NCI-H2029 (cell line): ENCODE measurements at regions not wholly inside any gene's neighbourhood (a gene's known extent, or its start where the extent isn't known, plus 50 kb on each side); places are given as distances from the start of the nearest gene placed in this dataset.

Experiments used
- DNase-seq: peaks from one replicate; lab custom pipeline; 2025; lab: John Stamatoyannopoulos, UW

DNA sequence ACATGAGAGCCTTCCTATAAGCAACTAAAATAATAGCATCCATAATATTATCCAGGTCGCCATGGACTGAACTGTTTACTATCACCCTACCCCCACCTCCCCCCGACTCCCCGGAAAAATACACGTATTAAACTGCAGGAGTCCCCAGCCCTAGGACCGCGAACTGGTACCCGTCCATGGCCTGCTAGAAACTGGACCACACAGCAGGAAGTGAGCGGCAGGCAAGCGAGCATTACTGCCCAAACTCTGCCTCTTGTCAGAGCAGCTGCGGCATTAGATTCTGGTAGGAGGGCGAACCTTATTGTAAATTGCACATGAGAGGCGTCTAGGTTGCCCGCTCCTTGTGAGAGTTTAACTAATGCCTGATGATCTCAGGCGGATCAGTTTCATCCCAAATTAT, 405.8 kb upstream of the ADGRL3 start:
- DNase-seq, result no peak

DNA sequence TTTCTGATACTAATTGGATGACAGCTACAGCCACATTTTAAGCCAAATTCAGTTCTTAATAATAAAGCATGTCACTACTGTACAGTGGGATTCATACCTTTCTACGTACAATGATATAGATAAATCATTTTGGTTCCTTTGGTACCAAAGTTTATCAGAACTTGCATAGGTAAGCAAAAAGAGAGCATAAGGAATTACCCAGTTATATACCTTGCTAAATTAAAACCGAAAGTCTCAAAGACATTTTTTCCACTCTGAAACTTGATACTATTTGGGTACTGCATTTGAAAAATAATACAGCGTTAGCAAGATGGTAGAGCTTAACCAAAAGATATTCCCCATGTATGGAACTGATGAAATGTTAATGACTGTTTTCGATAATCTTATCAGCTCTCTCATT, 400.9 kb upstream of the ADGRL3 start:
- no peak for DNase-seq

DNA sequence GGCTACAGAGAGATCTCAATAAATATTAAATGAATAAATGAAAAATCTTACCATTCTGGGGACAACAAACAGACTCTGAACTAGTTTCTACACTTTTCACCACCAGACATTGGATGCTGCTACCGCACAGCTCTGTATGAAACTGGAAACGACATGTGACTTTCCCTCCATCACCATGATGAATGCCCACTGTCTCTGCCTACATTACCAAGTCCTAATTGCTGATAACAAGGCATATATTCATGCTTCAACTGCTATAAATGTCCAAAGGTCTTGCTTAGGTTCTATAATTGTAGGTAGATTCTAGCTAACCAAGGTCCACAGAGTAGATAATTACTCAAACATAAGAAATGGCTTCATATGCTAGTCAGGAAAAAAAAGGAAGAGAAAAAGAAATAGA, 399.4 kb upstream of the ADGRL3 start:
- no peak for DNase-seq

DNA sequence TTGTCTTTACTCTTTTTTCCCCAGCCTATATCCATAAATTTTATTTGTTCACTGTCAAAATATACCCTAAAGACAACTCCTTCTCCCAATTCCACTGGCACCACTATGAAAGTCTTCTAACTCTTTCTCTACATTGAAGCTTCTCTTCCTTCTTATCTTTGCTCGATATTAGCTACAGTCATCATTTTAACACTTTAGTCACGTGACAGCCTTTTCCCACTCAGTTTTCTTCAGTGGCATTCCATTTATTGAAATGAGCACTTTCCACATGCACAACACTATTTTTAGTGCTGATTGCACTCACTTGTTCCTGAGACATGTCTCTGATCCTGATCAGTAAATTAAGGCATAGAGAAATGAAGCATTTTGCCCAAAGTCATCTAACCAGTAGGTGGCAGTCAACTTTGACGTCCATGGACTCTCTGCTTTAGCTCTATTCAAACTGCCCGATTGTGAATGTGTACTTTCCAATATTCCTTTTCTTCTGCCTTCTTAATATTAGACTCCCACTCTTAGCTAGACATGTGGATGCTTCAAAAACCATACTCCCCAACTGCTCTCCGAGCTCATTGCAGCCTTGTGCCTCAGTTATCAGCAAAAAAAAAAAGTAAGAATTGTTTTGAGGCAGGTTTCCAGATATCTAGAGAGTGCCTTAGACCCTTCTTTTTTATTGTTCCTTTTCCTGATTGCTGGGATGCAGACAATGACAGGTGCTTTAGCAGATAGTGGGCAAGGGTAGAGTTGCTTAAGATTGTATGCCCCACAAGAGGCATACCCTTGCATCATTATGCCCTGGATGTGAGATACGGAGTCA, 394.4 kb upstream of the ADGRL3 start:
- no peak for DNase-seq

DNA sequence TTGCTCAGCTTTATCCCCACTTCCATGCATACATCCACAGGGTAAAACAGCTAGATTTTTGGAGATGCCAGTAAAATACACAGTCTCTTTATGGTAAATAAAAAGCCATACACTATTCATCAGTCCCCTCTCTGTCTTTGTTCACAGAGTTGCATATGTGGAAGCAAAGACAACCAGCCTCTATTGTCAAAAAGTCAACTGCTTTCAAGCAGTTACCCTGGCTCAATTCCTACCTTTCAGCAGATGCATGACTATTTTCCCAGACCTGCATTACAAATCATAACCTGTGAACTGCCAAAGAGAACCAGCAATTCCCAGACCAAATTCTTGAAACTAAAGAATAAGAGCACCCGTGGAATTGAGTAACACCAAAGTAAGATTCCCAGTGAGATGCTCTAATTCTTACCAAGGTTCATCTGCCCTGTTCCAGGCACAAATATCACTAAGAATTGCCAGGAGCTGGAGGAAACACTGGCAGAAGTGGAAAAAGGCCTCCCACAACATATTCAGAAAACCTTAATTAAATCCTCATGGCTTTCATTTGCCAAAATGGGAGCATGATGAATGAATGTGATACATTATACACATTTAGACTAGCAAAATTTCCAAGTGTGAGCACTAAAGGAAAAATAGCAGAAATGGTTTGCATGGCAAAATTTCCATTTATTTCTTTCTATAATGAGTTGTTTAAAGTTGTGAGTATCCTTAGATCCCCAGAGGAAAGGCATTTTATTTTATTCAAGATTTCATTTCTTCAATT, 391.2 kb upstream of the ADGRL3 start:
- no peak for DNase-seq

DNA sequence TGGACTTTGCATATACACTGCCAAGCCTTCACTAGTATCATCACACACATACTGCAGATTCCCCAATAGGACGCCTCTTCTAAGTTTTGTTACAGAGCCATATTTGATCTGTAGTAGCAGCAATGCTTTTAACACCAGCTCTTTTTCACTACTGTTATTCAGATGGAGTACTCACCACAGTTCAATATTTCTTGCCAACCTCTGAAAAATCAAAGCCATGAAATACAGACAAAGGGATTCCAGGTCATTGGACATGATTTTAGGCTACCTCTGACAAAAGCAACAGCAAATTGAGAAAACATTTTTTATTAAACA, 390.7 kb upstream of the ADGRL3 start:
- DNase-seq, result no peak

DNA sequence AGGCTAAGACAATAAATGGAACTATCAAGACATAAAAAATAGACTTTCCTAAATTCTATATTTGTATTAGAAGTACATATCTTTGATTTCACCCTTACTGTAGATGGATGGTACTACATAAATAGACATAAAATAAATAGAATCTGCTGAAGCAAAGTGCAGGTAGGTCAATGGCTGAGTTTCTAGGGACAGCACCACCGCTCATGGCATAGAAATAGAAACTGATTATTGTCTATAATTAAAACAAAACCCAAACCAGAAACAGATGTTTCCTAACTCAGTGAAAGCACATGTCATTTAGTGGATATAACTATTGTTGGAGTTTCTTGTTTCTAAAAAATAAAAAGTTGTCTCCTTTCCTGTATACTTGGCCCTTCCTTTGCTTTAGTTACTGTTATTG, 387.3 kb upstream of the ADGRL3 start:
- DNase-seq, result no peak

DNA sequence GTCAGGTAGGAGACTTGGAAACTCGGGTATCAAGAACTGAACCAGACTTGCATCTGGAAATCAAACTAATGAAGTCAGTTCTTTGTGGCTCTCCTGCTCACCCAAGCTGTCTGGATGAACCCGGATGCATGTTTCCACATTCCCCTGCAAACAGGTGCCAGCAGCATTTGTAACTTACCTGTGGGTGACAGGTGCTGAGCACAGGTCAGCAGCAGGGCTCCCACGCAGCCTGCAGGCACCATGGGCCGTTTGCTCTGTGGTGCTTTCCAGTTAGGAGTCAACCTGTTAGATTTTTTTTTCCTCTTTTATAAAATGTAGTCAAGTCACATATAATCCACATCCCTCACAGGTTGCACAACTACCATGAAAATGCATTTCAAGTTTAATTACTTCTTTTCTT, 385.6 kb upstream of the ADGRL3 start:
- no peak for DNase-seq

DNA sequence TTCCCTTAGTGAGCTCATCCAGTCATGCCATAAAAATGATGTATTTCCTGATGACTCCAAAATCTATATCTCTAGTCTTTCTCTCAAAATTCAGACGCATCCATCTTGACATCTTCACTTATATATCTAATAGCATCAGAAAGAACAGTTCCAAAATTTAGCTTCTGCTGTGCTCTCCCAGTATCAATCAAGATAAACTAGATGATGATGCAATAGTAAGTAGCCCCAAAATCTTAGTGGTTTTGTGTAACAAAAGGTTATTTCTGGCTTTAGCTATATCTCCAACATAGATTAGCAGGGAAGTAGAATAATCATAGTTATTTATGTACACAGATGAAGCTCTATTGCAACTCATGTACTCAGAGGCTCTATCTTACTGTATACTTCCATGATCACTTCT, 382.5 kb upstream of the ADGRL3 start:
- no peak for DNase-seq

DNA sequence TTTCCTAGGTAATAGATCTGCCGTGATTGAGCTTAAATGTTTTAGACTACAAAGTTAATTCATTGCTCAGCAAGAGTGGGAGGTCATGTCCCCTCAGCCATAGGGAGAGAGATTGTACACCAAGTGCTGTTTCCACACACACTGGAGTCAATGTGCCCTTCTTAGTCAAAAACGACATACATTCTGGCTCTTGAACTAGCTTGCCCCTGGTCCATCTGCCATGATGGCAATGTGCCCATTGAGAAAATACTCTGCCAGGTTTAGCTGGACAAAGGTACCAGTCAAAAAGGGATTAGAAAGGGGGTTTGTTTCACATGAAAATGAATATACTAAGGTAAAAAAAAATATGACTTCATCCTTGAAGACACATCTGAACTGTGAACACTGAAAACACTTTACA, 377.1 kb upstream of the ADGRL3 start:
- DNase-seq, result no peak

DNA sequence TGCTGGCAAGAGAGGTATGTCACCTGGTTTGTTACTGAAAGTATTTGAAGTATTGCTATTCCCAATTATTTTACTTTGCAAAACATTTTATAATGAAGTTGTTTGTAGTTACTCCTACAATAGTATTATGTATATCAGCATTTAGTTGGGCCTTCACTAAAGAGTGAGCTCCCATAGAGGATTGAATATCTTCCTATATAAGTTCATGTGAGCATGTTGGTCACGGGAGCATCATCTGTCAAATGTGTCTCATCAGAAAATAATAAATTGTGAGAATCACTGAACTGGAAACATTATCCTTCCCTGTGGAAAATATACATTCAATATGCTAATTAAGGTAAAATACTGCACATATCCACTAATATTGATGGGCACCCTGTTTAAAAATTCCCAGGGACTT, 360.1 kb upstream of the ADGRL3 start:
- no peak for DNase-seq

DNA sequence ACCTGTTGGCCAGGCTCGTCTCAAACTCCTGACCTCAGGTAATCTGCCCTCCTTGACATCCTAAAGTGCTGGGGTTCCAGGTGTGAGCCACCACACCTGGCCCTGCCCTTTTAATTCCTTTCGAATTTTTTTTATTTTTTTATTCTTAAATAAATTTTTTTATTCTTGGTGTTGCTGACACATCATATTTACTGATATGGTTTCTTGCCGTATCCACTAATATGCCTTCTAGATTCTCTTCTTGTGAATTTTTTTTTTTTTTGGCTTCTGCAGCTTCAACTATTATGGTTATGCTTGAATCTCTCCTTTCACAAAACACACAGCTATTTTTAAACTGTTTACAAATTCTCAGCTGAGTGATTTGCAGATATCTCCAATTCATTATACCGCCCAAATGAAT, 353.4 kb upstream of the ADGRL3 start:
- no peak for DNase-seq

DNA sequence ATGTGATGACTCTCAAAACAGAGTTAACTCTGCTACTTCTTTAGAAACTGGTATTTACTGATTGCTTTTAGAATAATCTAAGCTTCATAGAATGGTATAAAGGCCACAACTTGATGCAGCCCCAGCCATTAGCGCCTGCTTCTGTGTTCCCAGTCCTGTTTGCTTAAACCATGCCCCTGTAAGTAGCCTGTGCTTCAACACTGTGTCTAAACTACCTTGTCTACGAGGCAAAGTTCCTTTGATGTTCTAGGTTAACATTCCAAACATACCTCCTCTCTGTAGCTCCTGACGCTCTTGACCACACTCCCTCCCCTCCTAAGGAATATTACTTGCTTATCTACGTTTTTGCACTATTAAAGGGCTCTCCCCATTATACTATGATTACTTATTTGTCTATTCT, 352.5 kb upstream of the ADGRL3 start:
- no peak for DNase-seq

DNA sequence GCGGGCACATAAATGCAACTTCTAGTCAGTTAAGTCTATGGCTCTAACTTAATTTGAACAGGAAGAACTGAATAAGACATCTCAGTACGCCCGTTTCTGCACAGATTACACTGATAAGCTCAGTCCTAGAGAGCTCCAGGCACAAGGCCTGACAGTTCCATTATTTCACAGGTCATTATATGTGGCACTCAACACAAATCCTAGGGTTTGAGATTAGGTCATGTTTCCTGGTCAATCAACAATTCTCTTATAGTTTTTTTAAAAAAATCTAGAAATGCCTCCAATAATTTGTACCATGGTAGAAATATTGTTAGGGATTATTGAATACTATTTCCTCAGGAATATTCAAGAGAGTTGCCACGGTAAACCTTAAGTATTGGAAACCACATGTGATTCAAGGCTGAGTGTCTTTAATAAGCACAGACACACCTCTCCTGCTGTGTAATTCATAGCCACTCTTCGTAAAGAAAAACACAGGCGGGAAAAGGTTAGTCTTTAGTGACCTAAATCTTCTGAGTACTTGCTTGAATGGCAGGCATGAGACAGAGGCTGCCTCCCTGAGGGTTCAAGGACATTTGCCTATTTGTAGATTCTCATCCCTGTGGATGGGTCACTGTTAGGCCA, 342.9 kb upstream of the ADGRL3 start:
- DNase-seq, result no peak

DNA sequence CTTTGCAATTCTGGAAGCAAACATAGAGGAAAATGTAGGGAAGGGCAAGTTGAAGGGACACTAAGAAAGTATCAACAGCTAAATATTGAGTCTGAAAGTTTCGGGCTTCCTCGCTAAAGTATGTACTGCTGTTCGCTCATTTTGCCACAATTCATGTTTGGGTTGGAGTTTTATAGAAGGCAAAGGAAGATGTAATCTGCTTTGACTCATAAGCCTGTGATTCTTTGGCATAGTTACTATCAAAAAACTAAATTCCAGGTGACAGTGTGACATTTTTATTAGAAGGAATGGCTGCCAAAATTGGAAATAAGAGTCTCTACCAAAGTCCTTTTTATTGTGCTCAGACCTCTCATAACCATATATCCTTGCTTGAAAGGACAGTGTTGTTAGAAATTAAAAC, 336.7 kb upstream of the ADGRL3 start:
- no peak for DNase-seq

DNA sequence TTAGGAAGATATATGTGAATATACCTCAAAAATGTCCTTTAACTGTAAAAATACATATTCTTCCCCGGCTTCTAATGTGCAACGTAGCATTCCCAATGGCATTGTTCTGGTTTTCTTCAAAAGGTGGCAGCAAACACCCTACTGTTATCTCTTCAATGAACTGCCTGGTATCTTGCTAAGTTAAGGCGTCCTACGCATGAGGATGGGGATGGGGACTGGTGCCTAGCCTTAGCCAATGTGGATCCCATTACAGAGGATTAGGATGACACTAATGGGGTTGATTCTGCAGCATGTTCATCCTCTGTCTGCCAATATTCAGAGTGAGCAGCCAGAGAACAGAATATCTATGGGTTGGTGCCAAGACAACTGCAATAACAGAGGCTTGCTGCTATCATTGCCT, 334.9 kb upstream of the ADGRL3 start:
- DNase-seq, result no peak

DNA sequence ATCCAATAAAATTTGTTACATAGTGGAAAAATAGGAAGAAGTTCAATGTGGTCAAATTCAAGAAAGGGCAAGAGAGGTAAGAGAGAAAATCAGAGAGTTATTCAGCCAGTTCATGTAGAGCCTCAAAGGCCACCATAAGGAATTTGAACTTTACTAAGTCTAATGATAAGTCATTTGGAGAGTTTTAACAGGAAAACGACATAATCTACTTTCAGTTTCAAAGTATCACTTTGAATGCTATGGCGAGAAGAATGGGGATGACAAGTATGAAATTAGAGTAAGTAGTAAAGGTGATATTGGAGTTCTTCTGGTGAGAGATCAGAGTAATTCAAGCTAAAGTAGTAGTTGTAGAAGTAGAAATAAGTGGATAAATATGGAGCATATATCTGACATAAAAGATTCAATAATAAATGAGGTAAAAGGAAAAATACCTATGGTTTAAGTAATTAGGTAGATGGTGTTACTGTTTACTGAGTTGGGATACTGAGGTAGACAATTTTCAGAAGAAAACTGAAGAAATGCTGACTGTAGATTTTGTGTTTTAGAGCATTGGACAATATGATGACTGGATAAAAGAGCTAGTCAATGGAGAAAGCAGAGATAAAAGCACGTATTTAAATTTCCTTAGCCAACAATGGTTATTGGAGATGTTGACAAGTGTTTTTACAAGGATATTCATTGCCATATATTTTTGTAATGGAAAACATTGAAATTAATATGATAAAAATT, 331.7 kb upstream of the ADGRL3 start:
- no peak for DNase-seq

DNA sequence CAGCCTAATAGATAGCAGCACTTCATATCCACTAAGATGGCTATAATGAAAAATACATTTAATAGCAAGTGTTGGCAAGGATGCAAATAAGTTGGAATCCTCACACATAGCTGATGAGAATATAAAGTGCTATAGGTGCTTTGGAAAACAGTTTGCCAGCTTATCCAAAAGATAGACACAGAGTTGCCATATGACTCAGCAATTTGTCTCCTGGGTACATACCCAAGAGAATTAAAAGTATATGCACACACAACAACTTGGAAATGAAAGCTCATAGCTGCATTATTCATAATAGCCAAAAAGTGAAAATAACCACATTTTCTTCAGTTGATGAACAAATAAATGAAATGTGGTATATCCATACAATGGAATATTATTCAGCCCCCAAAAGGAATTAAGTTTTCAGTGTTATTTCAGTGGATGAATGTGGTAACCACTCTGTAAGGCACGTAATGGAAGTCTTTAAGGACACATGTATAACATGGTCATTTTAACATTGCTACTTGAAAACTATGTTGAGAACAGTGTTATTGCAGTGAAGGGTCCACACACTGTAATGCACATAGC, 320.9 kb upstream of the ADGRL3 start:
- DNase-seq, result no peak

DNA sequence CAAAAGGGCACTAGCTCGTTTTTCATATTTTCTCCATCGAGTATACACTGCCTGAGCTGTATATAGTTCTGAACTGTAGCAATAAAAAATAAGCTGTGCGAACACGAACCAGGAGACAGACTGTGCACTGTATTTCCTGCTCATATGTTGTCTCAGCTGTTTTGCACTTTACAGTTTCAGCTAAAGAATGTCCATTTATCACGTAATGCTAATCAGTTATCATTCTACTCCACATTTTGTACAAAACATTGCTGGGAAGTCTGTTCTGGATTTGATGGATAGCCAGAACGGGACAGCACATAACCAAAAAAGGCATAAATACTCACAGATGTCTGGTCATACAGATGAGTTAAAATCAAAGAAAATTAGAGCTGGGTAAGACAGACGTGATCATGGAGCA, 315.5 kb upstream of the ADGRL3 start:
- no peak for DNase-seq

DNA sequence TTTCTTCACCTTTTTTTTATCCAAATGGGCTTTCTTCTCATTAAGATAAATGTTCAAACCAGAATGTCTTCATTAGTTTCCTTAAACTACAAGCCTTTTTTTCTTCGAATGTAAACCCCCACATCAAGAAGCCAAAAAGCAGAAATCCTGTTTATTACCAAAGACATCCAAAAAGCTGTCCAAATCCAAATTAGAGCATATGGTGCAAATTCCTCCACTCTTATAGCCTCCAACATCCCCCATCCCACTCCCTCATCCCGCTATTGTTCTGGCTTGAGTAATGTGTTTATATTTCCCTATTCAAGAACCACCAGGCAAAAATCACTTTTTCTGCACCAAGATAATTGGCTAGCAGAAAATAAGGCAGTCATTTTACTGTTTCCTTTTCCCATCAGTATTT, 315.1 kb upstream of the ADGRL3 start:
- no peak for DNase-seq

DNA sequence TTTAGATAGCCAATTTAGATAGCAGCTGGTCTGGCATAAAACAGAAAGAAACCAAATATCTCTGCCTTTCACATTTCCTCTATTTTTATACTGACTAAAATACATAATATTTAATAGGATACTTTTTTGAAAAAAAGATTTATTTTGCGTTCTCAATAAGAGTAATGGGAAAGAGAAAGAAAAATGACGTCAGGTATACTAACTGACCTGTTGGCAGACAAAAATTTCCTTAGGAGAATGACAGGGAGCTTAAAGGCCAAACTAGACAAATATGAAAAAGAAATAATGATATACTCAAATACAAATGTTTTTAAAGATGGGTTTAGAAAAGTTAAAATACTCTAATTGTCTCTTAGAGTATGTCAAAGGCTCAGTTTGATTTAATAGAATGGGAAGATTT, 309.4 kb upstream of the ADGRL3 start:
- DNase-seq, result no peak

DNA sequence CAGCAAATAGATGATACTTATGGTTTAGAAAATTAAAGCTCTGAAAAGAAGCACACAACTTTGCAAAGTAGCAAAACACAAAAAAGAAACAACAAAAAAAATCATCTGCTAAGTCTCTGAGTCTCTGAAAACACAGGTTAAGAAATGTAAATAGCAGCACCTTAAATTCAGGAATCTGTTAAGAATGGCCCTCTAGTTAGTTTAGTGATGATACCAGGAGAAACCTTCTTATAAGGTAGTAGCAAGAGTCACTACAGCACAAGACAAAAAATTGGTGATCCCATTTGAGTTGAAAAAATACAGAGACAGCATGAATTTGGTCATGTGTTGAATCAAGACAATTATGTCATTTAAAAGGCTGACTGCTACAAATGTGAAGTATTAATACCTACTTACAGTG, 308.2 kb upstream of the ADGRL3 start:
- DNase-seq, result no peak
